ENCODE measurements at regions not wholly inside any gene's neighbourhood (a gene's known extent, or its start where the extent isn't known, plus 50 kb on each side); places are given as distances from the start of the nearest gene placed in this dataset.

GRCh38 chr9:110068212-110068611 is 139.7 kb downstream of the C9orf152 start:
- in situ Hi-C loops (cut with MboI; ENCODE audit: low sequenced_read_pairs, unreplicated experiment), result no loop called here
- DNase-seq (ENCODE audit: low spot score), result no peak
- TF ChIP-seq CTCF (IDR thresholded peaks at IDR 0.05; ENCODE audit: borderline replicate concordance, control extremely low read depth, extremely low read depth, insufficient read depth, missing control alignments), result no peak

GRCh38 chr9:110069326-110070248 is 138.4 kb downstream of the C9orf152 start:
- in situ Hi-C loops (cut with MboI; ENCODE audit: low sequenced_read_pairs, unreplicated experiment), result no loop called here
- TF ChIP-seq CTCF (IDR thresholded peaks at IDR 0.05; ENCODE audit: borderline replicate concordance, control extremely low read depth, extremely low read depth, insufficient read depth, missing control alignments), result no peak
- no peak for DNase-seq (ENCODE audit: low spot score)

GRCh38 chr9:110072597-110073355 is 135.2 kb downstream of the C9orf152 start:
- in situ Hi-C loops (cut with MboI; ENCODE audit: low sequenced_read_pairs, unreplicated experiment), result no loop called here
- no peak for TF ChIP-seq CTCF (IDR thresholded peaks at IDR 0.05; ENCODE audit: borderline replicate concordance, control extremely low read depth, extremely low read depth, insufficient read depth, missing control alignments)
- DNase-seq (ENCODE audit: low spot score), result no peak

DNA sequence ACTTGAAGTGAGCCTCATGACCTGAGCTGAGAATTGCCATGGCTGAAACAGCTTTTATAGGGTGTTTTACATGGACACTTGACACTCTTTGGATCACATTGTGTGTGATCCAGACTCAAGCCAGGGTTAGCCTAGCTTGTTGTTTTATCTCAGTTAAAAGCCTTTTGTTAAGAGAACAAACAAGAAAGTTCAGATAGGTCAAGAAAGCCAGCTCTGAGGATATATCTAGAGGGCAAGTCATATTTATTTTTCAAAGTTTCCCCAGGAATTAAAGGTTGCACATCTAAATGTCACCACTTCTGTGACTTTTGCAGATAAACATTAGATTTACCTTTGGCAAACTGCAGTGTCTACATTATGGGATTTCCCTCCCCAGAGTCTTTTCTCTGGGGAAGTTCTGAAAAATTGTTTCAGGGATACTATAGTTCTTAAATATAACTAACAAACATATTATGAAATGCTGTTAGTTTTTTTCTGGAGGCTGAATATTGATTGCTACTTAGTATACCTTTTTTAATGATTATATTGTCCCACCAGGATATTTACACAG is 134.5 kb downstream of the C9orf152 start:
- no peak for TF ChIP-seq CTCF (IDR thresholded peaks at IDR 0.05; ENCODE audit: borderline replicate concordance, control extremely low read depth, extremely low read depth, insufficient read depth, missing control alignments)
- no peak for DNase-seq (ENCODE audit: low spot score)
- in situ Hi-C loops (cut with MboI; ENCODE audit: low sequenced_read_pairs, unreplicated experiment), result no loop called here

GRCh38 chr9:110076894-110077725 is 130.8 kb downstream of the C9orf152 start:
- DNase-seq (ENCODE audit: low spot score), result no peak
- no peak for TF ChIP-seq CTCF (IDR thresholded peaks at IDR 0.05; ENCODE audit: borderline replicate concordance, control extremely low read depth, extremely low read depth, insufficient read depth, missing control alignments)
- in situ Hi-C loops (cut with MboI; ENCODE audit: low sequenced_read_pairs, unreplicated experiment), result no loop called here

DNA sequence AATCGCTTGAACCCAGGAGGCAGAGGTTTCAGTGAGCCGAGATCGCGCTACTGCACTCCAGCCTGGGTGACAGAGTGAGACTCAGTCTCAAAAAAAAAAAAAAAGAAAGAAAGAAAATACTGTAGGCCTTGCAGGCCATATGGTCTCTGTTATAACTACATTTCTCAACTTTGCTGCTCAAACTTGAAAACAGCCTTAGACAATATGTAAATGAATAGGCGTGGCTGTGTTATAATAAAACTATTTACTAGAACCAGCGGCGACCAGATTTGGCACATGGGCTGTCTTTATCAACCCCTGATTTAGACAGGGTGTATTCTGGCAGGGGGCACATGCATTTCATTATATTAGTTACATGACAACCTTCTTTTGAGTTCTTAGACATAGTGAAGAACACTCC is 130.0 kb downstream of the C9orf152 start:
- DNase-seq (ENCODE audit: low spot score), result no peak
- in situ Hi-C loops (cut with MboI; ENCODE audit: low sequenced_read_pairs, unreplicated experiment), result no loop called here
- TF ChIP-seq CTCF (IDR thresholded peaks at IDR 0.05; ENCODE audit: borderline replicate concordance, control extremely low read depth, extremely low read depth, insufficient read depth, missing control alignments), result no peak

All from GM13976 (cell line).